Karpas-422 (cell line): ENCODE measurements at regions not wholly inside any gene's neighbourhood (a gene's known extent, or its start where the extent isn't known, plus 50 kb on each side); places are given as distances from the start of the nearest gene placed in this dataset.

ENCODE experiments used
- DNase-seq: peaks from one replicate; pipeline ENCODE4 v3.0.0-alpha.2; 2015
- H2AFZ ChIP-seq: fragments of 200-600 bp; sonication (generic); 2 replicates; pipeline ENCODE4 v1.6.1; 2014; ENCODE audit warnings: antibody characterized with exemption, low read length, mixed read lengths
- H3K27ac ChIP-seq: fragments of 200-600 bp; sonication (generic); 2 replicates; pipeline ENCODE4 v1.5.1; 2014; ENCODE audit warnings: mild to moderate bottlenecking, low read length, moderate library complexity
- H3K27me3 ChIP-seq: fragments of 200-600 bp; sonication (generic); 2 replicates; pipeline ENCODE4 v1.6.1; 2014; ENCODE audit warnings: low read length, mixed read lengths
- H3K36me3 ChIP-seq: fragments of 200-600 bp; sonication (generic); 2 replicates; pipeline ENCODE4 v1.6.1; 2014; ENCODE audit warnings: low read length, mixed read lengths; ENCODE audit not compliant: insufficient read depth
- H3K4me1 ChIP-seq: fragments of 200-600 bp; sonication (generic); 2 replicates; pipeline ENCODE4 v1.6.1; 2014; ENCODE audit warnings: mild to moderate bottlenecking, low read length, mixed read lengths
- H3K4me2 ChIP-seq: fragments of 200-600 bp; sonication (generic); 2 replicates; pipeline ENCODE4 v1.6.1; 2014; ENCODE audit warnings: low read length, low read depth, mild to moderate bottlenecking; ENCODE audit not compliant: poor library complexity, severe bottlenecking
- H3K4me3 ChIP-seq: fragments of 200-600 bp; sonication (generic); 2 replicates; pipeline ENCODE4 v1.5.1; 2014; ENCODE audit warnings: mild to moderate bottlenecking, antibody characterized with exemption, low read length, mixed read lengths
- H3K79me2 ChIP-seq: fragments of 200-600 bp; sonication (generic); 2 replicates; pipeline ENCODE4 v1.6.1; 2014; ENCODE audit warnings: mild to moderate bottlenecking, low read length, mixed read lengths
- H3K9ac ChIP-seq: fragments of 200-600 bp; sonication (generic); 2 replicates; pipeline ENCODE4 v1.6.0; 2014; ENCODE audit warnings: low read length
- H3K9me2 ChIP-seq: fragments of 200-600 bp; sonication (generic), shearing (Covaris generic); replicated peaks from 2 replicates; pipeline ENCODE4 v1.6.0; 2014; ENCODE audit warnings: mild to moderate bottlenecking, low read length, moderate library complexity; ENCODE audit not compliant: insufficient read depth
- H3K9me3 ChIP-seq: fragments of 300-700, 200-600 bp; sonication (generic); 2 replicates; pipeline ENCODE4 v1.6.1; 2014; ENCODE audit warnings: low read length, mixed read lengths
- H4K20me1 ChIP-seq: fragments of 200-600 bp; sonication (generic); 2 replicates; pipeline ENCODE4 v1.6.1; 2014; ENCODE audit warnings: mild to moderate bottlenecking, antibody characterized with exemption, low read length, low read depth; ENCODE audit not compliant: insufficient read depth

DNA sequence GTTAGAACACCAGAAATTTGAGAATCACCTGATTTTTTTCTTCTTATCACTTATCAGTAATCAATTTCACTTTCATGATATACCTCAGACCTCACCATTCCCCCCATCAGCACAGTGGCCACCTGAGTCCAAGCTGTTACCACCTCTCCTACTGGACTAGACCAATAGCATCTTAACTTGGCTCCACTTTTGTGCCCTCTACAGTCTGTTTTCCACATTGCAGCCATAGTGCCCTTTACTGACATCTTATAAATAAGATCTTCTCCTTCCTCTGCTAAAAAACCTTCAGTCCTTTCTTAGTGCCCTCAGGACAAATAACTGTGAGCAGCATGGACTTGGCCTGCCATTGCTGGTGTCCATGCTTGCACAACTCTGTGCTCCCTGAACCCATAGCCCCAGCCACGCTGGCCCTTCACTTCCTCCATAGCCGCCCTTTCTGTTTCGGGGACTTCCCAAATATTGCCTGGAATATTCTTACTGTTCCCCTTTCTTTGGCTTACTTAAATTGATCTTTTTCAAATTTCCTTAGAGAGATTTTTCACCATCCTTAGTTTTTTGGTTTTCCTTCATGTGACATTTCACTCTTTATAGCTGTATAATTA lies 380.8 kb downstream of the LMO7 start:
- H3K9me3 ChIP-seq: no peaks in the 10 kb centered on the region
- no peak overlapping the region for H2AFZ ChIP-seq
- no peak overlapping the region for H3K4me3 ChIP-seq
- H3K9me2 ChIP-seq: no peaks in the 10 kb centered on the region
- DNase-seq: peak; percentile 76
- no peaks in the 10 kb centered on the region for H4K20me1 ChIP-seq
- no peaks in the 10 kb centered on the region for H3K79me2 ChIP-seq
- no peak overlapping the region for H3K27ac ChIP-seq
- no peaks in the 10 kb centered on the region for H3K27me3 ChIP-seq
- H3K4me2 ChIP-seq: no peak overlapping the region
- H3K4me1 ChIP-seq: no peaks in the 10 kb centered on the region
- no peaks in the 10 kb centered on the region for H3K36me3 ChIP-seq
- no peak overlapping the region for H3K9ac ChIP-seq

DNA sequence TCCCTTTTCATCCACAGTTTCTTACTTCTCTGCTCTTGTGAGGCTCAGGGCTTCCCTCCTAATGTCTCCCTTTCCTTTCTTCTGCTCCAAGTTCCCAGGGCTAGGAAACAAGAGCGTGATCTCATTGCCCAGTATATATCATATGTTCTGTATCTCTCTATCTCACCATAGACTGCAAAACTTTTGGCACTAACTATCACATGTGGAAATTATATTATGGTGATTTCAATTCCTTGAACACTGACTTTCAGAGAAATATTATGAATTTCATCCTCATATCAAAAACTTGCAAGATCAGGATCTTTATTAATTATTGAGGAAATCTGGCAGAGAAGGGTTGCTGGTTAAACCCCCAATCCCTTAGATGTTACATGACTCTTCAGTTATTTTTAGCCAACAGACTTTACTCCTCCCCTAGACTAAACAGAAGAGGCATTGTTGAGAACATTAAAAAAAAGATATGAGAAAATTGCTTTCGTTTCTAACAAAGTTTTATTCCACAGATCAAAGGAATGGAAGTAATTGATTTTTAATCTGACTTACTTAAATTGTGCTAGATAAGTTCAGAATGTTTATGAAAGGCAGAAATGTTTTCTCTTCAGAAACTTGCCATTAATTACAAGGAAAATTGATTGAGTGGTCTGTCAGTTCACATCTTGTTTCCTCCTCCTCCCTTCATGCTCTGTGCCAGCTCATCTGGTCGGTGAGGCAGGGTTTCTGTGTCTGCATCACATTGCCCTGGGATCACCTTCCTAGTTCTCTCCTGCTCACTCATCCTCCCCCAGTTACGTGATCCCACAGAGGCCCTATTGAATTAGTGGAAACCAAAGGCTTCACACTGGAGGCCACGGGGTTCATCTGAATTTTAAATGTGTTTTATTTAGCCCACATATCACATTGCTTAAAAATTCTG lies 378.5 kb downstream of the LMO7 start:
- H3K9me3 ChIP-seq: no peaks in the 10 kb centered on the region
- no peak overlapping the region for H2AFZ ChIP-seq
- no peak overlapping the region for H3K27ac ChIP-seq
- DNase-seq: peak; percentile 19
- H3K4me2 ChIP-seq: no peak overlapping the region
- no peaks in the 10 kb centered on the region for H3K4me1 ChIP-seq
- no peaks in the 10 kb centered on the region for H3K9me2 ChIP-seq
- no peaks in the 10 kb centered on the region for H3K27me3 ChIP-seq
- H3K79me2 ChIP-seq: no peaks in the 10 kb centered on the region
- no peaks in the 10 kb centered on the region for H4K20me1 ChIP-seq
- H3K4me3 ChIP-seq: no peak overlapping the region
- H3K9ac ChIP-seq: no peak overlapping the region
- H3K36me3 ChIP-seq: no peaks in the 10 kb centered on the region

DNA sequence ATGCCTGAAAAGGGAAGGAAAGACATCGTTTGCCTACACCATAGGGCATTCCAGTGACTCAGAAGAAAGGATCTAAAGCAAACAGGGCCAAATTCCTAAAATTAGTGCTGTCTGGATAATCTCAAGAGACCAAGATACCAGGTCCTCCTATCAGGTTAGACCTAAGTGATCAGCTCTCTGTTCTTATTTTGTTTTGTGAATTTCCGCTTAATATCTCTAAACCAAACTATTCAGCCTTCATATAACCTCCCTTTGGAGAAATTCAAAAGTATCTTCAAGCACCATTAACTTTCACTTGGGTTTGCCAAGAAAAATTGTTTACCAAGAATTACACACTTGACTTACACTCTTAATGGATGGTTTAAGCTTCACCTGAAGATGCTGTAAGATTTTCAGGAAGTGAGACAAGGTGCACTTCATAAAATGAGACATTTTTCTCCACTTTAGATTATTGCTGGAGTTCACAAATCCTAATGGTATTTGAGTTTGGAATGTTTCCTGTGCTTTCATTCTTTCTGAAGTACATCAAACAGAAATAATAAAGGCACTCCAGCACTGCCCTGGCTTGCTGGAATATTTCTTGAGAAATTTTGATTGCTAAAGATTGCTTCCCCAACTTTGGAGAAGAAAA lies 376.1 kb downstream of the LMO7 start:
- Histone ChIP-seq H3K9ac (no peak overlapping the region), H3K4me3 (no peak overlapping the region), H3K9me2 (no peaks in the 10 kb centered on the region), H4K20me1 (no peaks in the 10 kb centered on the region), H3K9me3 (no peaks in the 10 kb centered on the region), H3K4me2 (no peak overlapping the region), H3K36me3 (no peaks in the 10 kb centered on the region), H3K27ac (no peak overlapping the region), H3K27me3 (no peaks in the 10 kb centered on the region), H2AFZ (no peak overlapping the region), H3K79me2 (no peaks in the 10 kb centered on the region), H3K4me1 (no peaks in the 10 kb centered on the region)
- DNase-seq: no peak

DNA sequence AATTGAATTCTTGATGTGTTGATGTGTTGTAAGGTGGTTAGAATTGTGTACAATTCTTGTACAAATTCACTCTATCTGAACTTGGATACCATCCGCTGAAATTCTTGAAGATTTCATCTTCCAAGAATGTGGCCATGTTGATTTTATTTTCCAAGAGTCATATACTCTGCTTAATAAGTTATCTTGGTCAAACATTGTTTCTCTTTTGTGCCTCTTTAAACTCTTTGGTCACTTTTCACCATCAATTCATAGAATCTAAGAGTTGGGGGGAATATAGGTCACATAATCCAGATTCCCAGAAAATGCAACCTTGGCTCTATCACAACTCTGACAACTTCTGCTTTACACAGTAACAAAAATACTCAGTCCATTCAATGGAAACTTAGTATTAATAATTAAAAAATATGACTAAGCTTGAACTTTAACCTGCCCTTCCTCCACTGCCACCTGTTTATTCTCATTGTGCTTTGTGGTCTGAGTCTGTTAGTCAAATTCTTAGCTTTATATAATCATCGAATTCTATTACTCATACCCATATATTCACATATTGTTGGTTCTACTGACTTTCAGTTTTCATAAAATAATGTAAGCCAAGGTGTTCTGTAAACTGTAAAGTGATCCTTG lies 373.2 kb downstream of the LMO7 start:
- Histone ChIP-seq H3K27me3 (no peaks in the 10 kb centered on the region), H3K4me2 (no peak overlapping the region), H3K4me3 (no peak overlapping the region), H3K9ac (no peak overlapping the region), H4K20me1 (no peaks in the 10 kb centered on the region), H3K79me2 (no peaks in the 10 kb centered on the region), H3K36me3 (no peaks in the 10 kb centered on the region), H3K9me3 (no peaks in the 10 kb centered on the region), H3K27ac (no peak overlapping the region), H2AFZ (no peak overlapping the region), H3K4me1 (no peaks in the 10 kb centered on the region), H3K9me2 (no peaks in the 10 kb centered on the region)
- no peak for DNase-seq

DNA sequence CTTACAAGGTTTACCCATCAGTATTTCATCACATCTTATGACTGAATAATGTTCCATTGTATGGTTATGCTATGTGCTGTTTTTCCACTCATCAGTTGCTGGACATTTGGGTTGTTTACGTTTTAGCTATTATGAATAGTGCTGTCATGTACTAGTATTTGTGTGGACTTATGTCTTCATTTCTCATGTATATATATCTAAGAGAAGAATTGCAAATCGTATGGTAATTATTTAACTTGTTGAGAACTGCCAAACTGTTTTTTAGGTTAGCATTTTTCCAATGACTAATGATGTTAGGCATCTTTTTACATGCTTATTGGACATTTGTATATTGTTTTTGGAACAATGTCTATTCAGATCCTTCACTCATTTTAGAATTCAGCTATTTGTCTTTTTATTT lies 368.3 kb downstream of the LMO7 start:
- H4K20me1 ChIP-seq: no peaks in the 10 kb centered on the region
- no peaks in the 10 kb centered on the region for H3K9me2 ChIP-seq
- no peaks in the 10 kb centered on the region for H3K9me3 ChIP-seq
- no peak overlapping the region for H3K4me2 ChIP-seq
- no peak overlapping the region for H3K4me3 ChIP-seq
- H3K27ac ChIP-seq: no peak overlapping the region
- DNase-seq: no peak
- no peak overlapping the region for H3K9ac ChIP-seq
- H3K27me3 ChIP-seq: no peaks in the 10 kb centered on the region
- H3K79me2 ChIP-seq: no peaks in the 10 kb centered on the region
- H3K36me3 ChIP-seq: no peaks in the 10 kb centered on the region
- no peak overlapping the region for H2AFZ ChIP-seq
- H3K4me1 ChIP-seq: no peaks in the 10 kb centered on the region

DNA sequence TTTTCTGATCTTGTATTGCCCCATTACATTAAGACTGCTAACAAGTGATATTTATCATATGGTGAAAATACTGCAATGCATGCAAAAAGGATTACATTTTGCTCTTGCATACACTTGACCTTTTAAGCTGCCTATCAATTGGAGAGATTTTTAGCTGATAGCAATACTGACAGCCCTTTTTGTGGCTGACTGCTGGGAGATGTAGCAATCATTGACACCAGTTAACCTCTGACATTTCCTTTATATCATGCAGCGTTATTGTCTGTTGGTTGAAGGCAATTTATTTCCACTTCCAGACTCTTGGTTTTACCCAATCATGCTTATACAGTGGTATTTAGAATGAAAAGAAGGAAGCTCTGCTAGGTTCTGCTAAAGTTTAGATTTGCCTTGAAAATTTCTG lies 364.0 kb downstream of the LMO7 start:
- no peak for DNase-seq
- no peaks in the 10 kb centered on the region for H3K4me1 ChIP-seq
- no peaks in the 10 kb centered on the region for H3K79me2 ChIP-seq
- H3K9me3 ChIP-seq: no peaks in the 10 kb centered on the region
- no peaks in the 10 kb centered on the region for H4K20me1 ChIP-seq
- no peaks in the 10 kb centered on the region for H3K9me2 ChIP-seq
- no peak overlapping the region for H3K27ac ChIP-seq
- H3K4me3 ChIP-seq: no peak overlapping the region
- no peak overlapping the region for H3K9ac ChIP-seq
- H3K27me3 ChIP-seq: no peaks in the 10 kb centered on the region
- no peak overlapping the region for H3K4me2 ChIP-seq
- no peak overlapping the region for H2AFZ ChIP-seq
- no peaks in the 10 kb centered on the region for H3K36me3 ChIP-seq

DNA sequence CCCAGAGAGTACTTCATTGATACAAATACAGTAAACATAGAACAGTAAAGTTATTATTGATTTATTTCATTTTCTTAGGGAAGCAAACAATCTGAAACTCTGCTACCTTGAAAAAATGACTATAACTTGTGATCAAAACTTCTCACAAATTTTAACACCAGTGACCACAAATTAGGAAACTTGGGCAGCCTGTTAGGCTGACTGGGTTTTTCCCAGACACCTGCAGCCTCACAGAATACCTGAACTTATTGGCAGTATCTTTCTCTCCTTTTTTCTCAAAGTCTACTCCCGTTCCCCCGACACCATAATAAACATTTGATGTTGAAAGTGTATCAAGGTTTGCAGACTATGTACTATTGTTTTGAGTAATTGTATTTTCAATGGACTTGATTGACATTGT lies 360.5 kb downstream of the LMO7 start:
- DNase-seq: no peak
- H4K20me1 ChIP-seq: no peaks in the 10 kb centered on the region
- H3K27ac ChIP-seq: no peak overlapping the region
- no peaks in the 10 kb centered on the region for H3K27me3 ChIP-seq
- no peak overlapping the region for H3K9ac ChIP-seq
- H2AFZ ChIP-seq: no peak overlapping the region
- H3K4me1 ChIP-seq: no peaks in the 10 kb centered on the region
- H3K4me2 ChIP-seq: no peak overlapping the region
- no peaks in the 10 kb centered on the region for H3K9me2 ChIP-seq
- no peaks in the 10 kb centered on the region for H3K36me3 ChIP-seq
- H3K9me3 ChIP-seq: no peaks in the 10 kb centered on the region
- H3K4me3 ChIP-seq: no peak overlapping the region
- H3K79me2 ChIP-seq: no peaks in the 10 kb centered on the region

DNA sequence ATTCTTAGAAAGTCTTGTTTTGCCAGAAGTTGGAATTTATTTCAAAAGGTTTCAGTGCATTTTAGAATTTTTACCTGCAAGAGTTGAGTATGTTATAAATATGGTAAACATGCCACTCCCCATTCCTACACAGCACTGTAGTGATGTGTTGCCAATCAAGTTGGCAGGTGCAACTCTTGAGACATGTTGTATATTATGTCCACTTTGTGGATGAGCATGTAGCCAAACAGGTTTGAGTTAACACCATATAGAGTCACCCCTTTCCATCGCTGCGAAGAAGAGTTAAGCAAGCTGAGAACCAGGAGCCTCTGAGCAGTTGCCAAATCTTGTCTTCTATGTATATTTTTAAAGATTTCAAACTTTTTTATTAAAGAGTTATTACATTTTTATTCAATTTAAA lies 359.8 kb downstream of the LMO7 start:
- no peaks in the 10 kb centered on the region for H4K20me1 ChIP-seq
- no peaks in the 10 kb centered on the region for H3K4me1 ChIP-seq
- no peak overlapping the region for H3K27ac ChIP-seq
- H3K9me2 ChIP-seq: no peaks in the 10 kb centered on the region
- H3K4me3 ChIP-seq: no peak overlapping the region
- no peak for DNase-seq
- H3K9me3 ChIP-seq: no peaks in the 10 kb centered on the region
- H2AFZ ChIP-seq: no peak overlapping the region
- H3K36me3 ChIP-seq: no peaks in the 10 kb centered on the region
- no peak overlapping the region for H3K4me2 ChIP-seq
- H3K79me2 ChIP-seq: no peaks in the 10 kb centered on the region
- no peaks in the 10 kb centered on the region for H3K27me3 ChIP-seq
- H3K9ac ChIP-seq: no peak overlapping the region
